GM21447 (cell line): ENCODE measurements at regions not wholly inside any gene's neighbourhood (a gene's known extent, or its start where the extent isn't known, plus 50 kb on each side); places are given as distances from the start of the nearest gene placed in this dataset.
"Not testable (repeated sequence)": the region's sequence is repeated elsewhere in the genome, so short reads cannot be mapped to it uniquely, and the experiment has no call there.

Experiments used
- ATAC-seq: cut with Tn5 transposase; IDR thresholded peaks from one replicate; pipeline ENCODE4 v1.9.1; 2021; ENCODE audit not compliant: unreplicated experiment

DNA sequence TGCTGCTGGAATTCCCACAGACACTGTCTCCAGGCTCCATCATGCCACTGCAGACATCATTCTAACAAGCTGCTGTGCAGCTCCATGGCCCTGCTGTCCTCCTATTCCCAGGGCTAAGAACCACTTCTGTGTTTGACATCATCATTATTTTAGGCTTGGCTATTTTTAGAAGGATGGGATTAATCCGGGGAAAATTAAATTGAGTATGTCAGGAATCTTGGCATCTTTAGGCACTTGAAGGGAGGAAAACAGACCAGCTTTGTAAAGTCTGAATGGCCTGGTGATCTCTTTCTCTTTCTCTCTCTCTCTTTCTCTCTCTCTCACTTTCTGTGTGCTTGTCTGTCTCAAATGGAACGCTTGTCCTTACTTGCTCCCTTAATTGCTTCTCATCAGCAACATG lies 568.3 kb upstream of the FLRT2 start:
- ATAC-seq: no peak

GRCh38 chr14:84963518-84963917 lies 566.4 kb upstream of the FLRT2 start:
- ATAC-seq: no peak

GRCh38 chr14:84965279-84965678 lies 564.7 kb upstream of the FLRT2 start:
- ATAC-seq: no peak

DNA sequence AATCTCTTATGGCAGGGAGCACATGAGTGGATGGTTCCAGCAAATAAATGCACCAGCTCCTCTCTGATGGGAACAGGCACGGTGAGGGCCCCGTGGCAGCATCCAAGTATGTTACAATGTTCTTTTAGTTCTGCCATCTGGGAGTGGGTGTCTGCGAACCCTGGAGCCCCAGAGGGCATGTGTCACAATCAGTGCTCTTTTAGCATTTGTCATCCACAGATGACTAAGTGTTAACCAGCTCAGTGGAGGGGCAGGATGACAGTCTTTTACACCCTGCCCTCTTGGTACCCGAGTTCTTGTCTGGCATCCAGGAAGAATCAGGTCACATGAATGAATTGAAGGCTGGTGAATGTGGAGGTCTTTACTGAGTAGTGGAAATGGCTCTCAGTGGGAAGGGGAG lies 560.4 kb upstream of the FLRT2 start:
- no peak for ATAC-seq

GRCh38 chr14:84975241-84975902 lies 554.6 kb upstream of the FLRT2 start:
- ATAC-seq: no peak

DNA sequence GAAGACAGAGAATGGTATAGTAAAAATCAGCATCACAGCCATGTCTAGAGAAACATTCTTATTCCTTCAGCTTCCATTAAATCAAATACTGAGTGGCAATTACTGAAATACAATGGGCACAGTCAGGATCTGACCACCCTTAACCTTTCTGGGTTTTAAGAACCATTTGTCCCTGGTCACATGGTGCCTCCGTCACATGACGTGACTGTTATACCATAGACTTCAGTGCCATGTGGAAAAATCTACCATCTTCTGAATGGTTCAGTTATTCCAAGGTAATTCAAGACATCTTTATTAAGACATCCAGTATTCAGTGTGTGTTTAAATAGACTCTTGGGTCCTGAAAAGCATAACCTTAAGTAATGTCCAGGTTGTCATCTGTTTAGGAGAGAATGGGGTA lies 553.1 kb upstream of the FLRT2 start:
- ATAC-seq: no peak

DNA sequence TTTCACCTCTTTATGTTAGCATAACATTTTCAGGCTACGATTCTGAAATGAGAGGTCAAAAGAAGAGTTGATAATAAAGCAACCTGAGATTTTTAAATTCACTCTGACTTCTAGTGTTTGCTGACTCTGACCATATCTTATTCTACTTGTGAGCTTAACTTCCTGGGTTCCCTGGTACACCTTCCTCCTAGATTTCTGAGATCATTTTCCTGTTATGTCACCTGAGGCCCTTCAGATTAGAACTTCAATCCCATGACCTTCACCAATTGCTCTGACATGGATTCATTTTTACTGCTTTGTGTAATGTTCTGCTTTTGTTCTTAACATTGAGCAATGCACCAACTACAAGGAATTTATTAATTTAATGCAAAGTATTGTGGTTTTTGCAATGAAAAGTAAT lies 542.9 kb upstream of the FLRT2 start:
- ATAC-seq: no peak

- no peak for ATAC-seq
Observed at GRCh38 chr14:84988357-84988756, 541.6 kb upstream of the FLRT2 start.

GRCh38 chr14:84991021-84991420 lies 538.9 kb upstream of the FLRT2 start:
- no peak for ATAC-seq

GRCh38 chr14:84998216-84998615 lies 531.7 kb upstream of the FLRT2 start:
- no peak for ATAC-seq

DNA sequence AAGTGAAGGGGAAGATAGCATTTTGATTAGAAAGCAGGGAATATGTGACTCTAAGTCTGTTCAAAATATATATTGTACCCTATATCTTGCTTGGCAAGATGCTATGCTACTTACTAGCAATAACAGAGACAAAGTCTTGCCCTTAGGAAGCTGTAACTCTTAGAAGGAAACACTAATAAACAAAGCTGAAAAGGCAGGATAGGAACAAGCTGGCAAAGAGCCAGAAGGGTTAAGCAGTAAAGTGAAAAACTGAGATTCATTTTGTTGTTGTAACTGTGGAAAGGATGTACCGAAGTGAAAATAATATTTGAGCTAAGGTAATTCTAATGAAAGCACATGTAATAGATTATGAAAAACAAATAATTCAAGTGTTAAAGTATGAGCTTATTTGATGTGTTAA lies 527.1 kb upstream of the FLRT2 start:
- ATAC-seq: no peak

DNA sequence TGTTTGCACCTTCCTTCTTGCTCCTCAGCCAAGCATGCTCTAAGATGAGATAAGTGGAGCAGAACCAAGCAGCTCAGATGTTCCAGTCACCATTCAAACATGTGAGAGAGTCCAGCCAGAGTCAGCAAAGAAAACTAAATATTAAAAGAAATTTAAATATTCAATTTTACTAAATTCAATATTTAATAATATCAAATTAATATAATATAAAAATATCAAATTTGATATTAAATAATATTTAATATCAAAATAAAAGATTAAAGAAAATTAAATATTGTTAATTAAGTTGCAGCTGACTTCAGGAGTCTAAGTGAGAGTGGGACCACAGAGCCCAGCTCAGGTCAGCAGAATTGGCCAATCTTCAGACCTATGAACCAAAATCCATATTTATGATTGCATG lies 526.1 kb upstream of the FLRT2 start:
- no peak for ATAC-seq

GRCh38 chr14:85009506-85009905 lies 520.4 kb upstream of the FLRT2 start:
- no peak for ATAC-seq

GRCh38 chr14:85010186-85010585 lies 519.8 kb upstream of the FLRT2 start:
- ATAC-seq: no peak

DNA sequence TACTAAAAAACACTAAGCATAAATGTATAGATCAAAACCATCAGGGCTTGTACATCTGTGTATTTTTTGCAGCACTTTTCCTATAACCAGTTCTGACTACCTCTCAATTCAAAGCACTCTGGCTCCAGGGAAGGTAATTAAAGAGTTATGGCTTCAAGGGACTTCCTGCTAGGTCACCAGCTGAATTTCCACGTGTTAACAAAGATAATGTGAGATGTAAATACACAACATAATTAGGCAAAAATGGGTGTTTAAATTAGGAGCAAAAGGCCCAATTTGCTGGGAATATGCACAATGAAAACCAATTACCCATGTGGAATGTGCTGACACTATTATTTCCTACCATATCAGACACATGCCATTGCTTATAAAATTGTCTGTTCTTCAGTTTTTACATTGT lies 513.4 kb upstream of the FLRT2 start:
- ATAC-seq: no peak

DNA sequence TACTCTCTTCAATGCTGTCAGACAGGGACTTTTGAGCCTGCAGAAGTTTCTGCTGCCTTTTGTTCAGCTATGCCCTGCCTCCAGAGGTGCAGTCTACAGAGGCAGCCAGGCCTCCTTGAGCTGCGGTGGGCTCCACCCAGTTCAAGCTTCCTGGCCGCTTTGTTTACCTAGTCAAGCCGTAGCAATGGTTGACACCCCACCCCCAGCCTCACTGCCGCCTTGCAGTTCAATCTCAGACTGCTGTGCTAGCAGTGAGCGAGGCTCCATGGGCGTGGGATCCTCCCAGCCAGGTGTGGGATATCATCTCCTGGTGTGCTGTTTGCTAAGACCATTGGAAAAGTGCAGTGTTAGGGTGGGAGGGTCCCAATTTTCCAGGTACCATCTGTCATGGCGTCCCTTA lies 506.1 kb upstream of the FLRT2 start:
- ATAC-seq: not testable (repeated sequence)

GRCh38 chr14:85024931-85025330 lies 505.0 kb upstream of the FLRT2 start:
- no peak for ATAC-seq

DNA sequence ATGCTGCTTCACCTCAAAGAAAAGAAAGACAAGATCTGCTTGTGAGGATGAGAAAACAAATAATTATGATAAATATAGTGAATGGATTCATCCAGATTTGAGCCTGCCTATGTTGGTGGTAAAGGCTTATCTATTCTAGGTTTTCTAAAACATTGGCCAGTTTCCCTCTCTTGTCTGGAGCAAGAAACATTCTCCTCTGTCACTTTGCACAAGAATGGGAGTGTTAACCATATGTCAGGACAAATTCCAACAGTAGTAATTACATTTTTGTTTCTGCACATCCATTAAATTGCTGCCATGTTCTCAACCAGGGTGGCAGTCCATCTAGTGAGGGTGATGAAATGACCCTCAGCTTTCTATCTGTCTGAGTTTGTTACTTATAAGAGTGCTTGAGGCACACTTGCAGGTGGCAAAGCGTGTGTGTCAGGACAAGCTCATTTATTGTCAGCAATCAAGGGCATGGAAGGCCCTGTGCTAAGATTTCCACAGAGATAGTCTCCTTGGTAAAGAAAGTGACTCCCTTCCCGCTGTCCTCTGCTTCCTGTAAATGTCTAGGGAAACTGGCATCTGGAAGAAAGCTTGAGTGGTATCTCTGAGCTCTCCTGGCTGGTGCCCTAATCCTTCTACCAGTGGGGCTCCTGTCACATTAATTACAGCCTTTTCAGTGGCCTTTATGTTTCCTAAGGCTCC lies 502.1 kb upstream of the FLRT2 start:
- no peak for ATAC-seq

- no peak for ATAC-seq
Observed at GRCh38 chr14:85037411-85037810, 492.5 kb upstream of the FLRT2 start.

GRCh38 chr14:85038526-85039352 lies 491.2 kb upstream of the FLRT2 start:
- ATAC-seq: no peak

- no peak for ATAC-seq
Observed at GRCh38 chr14:85039353-85039626, 490.7 kb upstream of the FLRT2 start.

DNA sequence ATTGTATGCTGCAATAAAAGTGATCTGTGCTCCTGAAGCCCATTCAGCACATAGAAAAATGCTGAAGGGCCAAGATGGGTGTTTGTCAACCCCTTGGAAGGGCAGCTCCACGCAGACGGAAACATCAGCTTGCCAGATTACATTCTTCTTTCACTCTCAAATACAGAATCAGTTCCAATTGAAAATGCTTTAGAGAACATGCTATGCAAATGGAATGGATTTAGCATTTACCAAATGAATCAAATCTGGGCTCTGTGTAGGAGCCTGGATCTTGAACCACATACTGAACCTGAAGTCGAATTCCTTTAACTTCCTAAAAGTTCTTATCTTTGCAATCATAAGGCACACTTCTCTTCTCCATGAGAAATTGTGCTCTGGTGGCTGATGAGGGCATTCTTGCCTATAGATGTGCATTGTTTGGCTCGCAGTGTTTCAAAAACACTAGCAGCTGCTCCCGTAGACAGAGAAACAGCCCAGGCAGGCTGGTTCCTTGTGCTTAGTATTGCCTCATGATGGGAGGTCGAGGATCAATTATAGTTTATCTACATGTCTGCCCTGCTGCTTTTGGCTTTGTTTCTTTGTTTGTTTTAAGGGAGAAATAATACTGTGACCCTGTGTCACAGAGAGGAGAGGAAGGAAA lies 489.8 kb upstream of the FLRT2 start:
- no peak for ATAC-seq
